GM19025 (cell line): ENCODE measurements at regions not wholly inside any gene's neighbourhood (a gene's known extent, or its start where the extent isn't known, plus 50 kb on each side); places are given as distances from the start of the nearest gene placed in this dataset.

Experiments
- ATAC-seq: cut with Tn5 transposase; IDR thresholded peaks from one replicate; pipeline ENCODE4 v1.9.1; 2021; ENCODE audit warnings: mild to moderate bottlenecking, low read depth, moderate library complexity; ENCODE audit not compliant: unreplicated experiment

DNA sequence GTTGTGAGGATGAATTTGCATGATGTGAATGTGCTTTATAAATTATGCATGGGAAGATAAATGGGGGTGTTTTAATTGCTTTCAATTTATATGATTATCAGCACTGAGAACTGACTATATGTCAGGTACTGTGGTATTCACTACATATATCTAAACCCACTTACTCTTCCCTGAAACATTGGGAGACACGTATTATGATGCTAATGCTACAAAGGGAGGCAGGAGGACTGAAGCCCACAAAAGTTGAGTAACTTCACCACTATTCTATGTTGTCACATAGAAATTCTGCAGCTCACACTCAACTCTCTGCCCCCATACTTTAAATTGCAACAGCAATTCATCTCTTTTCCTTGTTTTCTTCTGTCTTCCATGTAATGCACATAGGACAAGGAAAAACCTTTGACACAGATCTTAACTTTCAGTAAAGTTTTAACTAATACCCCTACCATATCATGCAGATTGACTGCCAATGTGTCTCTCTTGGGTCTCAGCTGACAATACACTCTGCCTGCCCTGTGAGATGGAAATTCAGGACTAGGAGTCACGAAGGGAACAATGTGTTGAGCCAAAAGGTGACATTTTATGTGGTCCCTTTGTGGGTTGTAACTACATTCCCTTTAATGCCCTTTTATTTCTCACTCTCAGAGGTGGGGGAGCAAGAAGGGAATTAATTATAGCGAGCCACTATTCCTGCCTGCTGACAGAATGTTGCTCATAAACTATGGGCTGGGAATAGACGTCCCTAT is 691.0 kb upstream of the SORCS1 start:
- ATAC-seq, result no peak

DNA sequence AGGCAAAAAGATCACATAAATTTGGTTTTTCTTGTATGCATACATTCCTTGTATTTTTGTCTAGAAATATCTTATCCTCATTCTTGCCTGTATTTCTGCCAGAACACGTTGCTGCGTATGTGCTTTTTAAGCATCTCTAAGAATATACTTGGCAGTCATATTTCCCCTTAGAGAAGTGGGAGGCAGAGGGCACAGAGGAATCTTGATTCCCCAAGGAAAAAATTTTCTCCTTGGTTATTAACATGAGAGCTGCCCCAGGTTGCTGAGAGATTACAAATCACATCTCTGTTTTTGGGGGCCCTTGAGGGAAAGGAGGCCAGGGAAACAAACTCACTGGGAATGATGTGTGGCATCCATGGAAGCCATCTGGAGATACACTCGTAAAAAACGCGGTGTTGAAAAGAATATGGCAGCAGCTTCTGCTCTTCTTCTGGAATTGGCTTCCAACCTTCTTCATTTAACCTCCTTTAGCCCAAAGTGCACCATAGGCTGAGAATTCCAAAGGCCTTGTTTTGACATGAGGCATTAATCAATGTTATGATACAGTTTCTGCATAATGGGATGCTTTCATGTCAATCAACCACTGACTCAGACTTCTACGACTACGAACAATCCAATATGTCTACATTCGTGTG is 684.3 kb upstream of the SORCS1 start:
- ATAC-seq, result no peak

- peak; percentile 95 for ATAC-seq
These were observed 683.1 kb upstream of the SORCS1 start for GRCh38 chr10:107847620-107848019.

DNA sequence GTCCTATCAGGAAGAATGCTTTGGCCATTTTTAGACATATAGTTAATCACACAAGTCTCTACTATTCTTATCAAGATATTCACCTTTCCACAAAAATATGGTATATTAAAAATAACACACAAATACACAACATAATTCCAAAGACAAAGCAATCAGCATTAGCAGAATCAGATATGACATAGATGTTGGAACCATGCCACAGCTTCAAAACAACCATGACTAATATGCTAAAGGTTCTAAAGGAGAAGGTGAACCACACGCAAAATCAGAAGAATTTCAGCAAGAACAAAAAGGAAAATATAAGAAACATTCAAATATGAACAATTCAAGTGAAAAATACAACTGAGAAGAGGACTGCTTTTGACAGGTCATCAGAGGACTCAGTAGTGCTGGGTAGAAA is 670.2 kb upstream of the SORCS1 start:
- no peak for ATAC-seq

DNA sequence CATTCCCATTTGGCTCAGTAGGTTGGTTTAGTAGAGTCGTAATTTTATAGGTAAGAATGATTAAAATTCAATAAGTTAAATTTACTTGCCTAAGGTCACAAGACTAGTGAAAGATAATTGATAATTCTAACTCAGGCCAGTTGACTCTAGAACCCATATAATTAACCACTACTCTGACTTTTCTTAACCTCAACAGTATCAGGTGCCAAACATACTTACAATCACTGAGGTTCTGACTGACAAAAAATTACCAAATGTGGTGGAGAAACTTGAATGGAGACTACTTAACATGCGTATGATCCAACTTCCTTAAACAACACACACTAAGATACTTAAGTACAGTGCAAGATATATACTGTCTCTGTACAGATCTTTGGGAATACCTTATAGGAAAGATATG is 667.3 kb upstream of the SORCS1 start:
- ATAC-seq, result no peak

DNA sequence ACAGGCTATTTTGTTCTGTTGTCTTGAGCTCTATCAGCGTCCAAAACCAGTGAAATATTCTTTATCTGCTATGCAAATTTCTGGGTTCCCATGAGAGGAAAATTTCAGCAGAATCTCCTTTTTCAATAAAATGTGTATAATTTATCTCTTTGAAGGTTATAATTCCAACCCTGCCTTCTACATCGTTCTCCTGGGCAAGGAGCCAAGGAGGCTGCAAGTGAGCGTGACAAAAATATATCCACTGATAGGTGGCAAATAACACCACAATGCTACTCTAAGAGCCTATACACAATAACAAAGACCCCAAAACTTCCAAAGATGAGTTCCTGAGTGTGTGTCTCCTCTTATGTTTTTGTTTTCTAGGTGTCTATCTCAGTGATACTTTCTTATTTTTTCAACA is 664.7 kb upstream of the SORCS1 start:
- no peak for ATAC-seq

- ATAC-seq, result no peak
These were observed 661.7 kb upstream of the SORCS1 start for GRCh38 chr10:107826171-107826570.

- peak; percentile 51 for ATAC-seq
These were observed 650.5 kb upstream of the SORCS1 start for GRCh38 chr10:107814865-107815487.

DNA sequence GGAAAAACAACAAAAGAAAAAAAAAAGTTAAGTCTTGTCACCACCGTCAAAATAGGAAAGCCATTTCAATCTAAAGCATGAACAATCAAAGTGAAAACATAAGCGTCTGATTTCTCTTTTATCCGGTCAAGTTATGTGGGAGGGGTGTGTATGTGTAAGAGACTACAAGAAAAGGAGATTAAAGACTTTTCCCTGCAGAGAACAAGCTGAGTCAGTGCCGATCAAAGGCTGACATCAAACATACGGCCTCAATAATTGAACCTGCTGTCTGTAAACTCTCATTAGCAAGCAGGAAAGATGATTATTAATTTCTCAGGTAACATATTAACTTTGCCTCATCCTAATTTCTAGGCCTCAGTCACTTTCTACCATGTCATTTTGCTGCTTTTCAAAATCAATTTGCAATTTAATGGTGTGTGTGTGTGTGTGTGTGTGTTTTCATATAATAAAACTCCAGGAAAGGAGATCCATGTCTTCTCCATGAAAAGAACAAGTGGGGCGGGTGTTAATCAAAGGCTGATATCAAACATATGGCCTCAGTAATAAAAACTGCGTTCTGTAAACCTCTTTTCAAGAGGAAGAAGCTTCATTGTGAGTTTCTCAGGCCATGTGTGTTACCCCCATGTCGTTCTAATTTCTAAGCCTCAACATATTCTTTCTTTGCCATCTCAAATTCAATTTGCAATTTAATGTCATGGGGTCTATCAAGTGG is 649.1 kb upstream of the SORCS1 start:
- no peak for ATAC-seq

- no peak for ATAC-seq
These were observed 645.4 kb upstream of the SORCS1 start for GRCh38 chr10:107809889-107810288.

DNA sequence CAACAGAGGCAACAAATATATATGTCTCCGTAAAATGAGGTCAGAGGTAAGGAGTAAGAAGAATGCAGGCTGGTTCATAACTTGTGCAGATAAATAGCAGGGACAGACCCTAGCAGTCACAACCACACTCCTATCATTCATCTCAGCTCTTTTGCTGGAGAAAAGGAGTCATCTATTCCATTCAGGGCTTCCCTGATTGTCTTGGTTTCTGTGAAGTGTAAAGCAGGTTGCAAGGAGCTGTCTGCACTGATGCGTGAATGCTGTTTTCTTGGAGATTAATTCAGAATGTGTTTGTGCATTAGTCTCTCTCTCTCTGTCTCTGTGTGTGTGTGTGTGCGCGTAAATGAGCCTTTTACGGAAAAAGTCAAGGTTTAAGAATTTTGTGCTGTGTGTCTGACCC is 643.3 kb upstream of the SORCS1 start:
- ATAC-seq, result no peak

DNA sequence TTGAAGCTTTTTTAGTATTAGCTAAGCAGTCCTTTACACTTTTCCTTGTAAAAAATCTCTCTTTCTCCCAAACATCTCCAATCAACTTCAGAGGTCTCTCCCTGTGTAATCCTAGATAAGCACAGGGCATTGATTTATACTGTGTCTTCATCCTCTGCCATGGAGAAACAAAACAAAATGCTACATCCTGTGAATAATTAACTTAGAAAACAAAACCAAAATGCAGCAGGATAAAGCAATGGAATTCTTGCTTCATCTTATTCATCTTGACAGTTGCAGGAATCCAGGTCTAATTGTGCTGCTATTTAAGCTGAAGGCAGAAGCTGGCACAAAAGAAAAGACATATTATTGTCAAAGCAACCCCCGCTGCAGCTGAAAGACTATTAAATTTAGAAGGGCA is 641.5 kb upstream of the SORCS1 start:
- no peak for ATAC-seq

DNA sequence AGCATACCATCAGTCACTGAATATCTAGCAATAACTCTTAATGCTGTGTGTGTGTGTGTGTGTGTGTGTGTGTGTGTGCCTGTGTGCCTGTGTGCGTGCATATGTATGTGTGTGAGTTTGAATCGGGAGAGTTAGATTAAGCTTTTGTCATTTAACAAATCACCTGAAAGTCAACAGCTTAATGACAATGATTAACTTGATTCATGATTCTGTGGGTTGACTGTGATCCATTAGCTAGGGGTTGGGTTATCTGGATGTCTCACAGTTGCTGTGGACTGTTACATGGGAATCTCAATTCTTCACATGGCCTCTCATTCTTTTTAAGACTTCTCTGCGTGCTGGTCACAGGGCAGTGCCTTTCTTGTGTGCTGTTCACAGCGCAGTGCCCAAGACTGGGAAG is 639.0 kb upstream of the SORCS1 start:
- no peak for ATAC-seq

DNA sequence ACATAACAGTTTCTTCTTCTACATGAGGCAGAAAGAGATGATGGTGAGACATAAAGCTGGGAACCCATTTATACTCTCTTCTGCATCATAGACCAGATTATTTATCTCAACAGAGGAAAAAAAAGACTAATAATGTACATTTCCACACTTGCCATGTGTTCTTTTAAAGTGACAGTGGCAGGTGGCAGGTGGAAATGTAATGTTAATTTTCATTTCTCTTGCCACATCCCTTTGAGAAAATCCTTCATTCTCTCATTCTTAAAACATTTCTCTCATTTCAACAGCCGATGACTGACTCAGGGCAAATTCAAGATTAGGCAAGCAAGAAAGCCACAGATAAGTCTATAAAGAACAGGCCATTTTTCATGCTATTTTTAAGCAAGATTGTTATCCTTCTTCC is 635.6 kb upstream of the SORCS1 start:
- ATAC-seq, result no peak

- no peak for ATAC-seq
These were observed 625.8 kb upstream of the SORCS1 start for GRCh38 chr10:107790271-107790670.

- no peak for ATAC-seq
These were observed 606.6 kb upstream of the SORCS1 start for GRCh38 chr10:107771066-107771465.

DNA sequence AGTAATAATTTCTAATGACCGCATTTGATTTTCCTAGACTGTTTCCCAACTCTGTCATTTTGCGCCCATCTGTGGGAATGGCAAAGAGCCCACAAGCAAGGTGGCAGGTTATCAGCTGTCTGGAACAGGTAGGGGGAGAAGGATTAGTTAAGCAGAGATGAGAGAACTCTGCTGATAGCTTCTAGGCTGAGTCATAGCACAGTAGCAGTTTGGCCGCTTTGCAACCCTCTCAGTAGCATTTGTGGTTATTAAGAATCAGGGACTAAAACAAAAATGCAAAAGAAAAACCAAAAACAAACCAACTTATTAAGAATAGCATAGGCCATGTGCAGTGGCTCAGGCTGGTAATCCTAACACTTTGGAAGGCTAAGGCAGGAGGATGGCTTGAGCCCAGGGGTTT is 602.7 kb upstream of the SORCS1 start:
- no peak for ATAC-seq

- ATAC-seq, result no peak
These were observed 590.3 kb upstream of the SORCS1 start for GRCh38 chr10:107754814-107755213.

GRCh38 chr10:107749235-107749634 is 584.7 kb upstream of the SORCS1 start:
- no peak for ATAC-seq

DNA sequence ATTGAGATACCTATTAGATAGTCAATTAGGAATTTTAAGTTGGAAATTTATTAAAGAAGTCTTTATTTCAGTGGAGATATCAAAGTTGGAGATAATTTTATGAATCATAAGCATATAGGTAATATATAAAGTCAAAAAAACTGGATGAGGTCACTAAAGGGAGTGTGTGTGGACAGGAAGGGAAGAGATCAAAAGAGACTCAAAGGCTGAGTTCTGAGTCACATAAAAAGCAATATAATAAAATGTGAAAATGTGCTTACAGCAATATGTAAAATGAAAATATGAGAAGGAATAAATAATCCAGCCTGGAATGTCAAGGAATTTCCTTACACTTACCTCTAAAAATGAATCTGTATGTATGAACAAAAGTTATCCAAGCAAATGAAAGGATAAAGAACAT is 583.3 kb upstream of the SORCS1 start:
- no peak for ATAC-seq

DNA sequence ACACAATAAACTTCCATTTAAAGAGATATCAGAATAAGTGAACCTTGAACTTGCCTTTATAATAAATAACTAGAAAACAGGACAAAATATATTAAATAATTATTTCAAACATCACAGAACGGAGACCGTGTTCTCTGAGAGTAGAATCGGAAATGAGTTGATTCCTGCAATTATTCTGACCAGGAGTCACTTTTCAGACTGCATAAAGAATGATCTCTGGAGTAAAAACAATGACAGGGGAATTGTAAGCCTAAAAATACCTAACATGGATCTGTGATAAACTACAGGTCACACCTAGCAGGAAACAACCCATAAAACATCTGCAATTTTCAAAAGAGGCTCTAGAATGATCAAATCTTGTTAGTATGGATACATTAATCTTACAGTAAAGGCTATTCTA is 577.5 kb upstream of the SORCS1 start:
- no peak for ATAC-seq
